ENCODE measurements at regions not wholly inside any gene's neighbourhood (a gene's known extent, or its start where the extent isn't known, plus 50 kb on each side); places are given as distances from the start of the nearest gene placed in this dataset.

GRCh38 chr2:11919953-11920352 is 173.5 kb downstream of the LPIN1 start:
- TF ChIP-seq CTCF (optimal IDR thresholded peaks at IDR 0.05 in 1 of 3, IDR thresholded peaks at IDR 0.05 in 1 of 3, conservative IDR thresholded peaks at IDR 0.05 in 1 of 3; ENCODE audit: extremely low read depth in 1 of 3, insufficient read depth in 2 of 3, low read length in 3 of 3) (no peak), EZH2 (IDR thresholded peaks at IDR 0.05; ENCODE audit: low read length) (no peak)
